ENCODE measurements at regions not wholly inside any gene's neighbourhood (a gene's known extent, or its start where the extent isn't known, plus 50 kb on each side); places are given as distances from the start of the nearest gene placed in this dataset.
"Not testable (repeated sequence)": the region's sequence is repeated elsewhere in the genome, so short reads cannot be mapped to it uniquely, and the experiment has no call there.

DNA sequence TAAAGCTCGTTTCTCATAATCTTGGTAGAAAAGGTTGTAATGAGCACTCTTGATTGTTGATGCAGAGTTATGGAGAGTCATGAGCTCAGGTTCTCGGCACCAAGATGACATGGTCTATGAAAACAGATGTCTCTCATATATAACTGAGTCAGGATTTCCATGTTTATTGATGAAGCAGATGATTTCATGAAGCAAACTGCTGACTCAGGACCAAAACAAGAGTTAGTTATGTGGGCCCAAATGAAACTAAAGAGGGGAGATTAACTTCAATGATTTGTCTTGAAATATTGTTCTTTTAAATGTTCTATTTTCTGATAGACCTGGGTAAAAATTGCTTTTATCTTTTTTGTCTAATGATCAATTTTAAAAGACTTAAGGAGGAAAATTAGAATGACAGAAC lies 258.6 kb upstream of the CTNND2 start:
- TF ChIP-seq, protein P1, sequence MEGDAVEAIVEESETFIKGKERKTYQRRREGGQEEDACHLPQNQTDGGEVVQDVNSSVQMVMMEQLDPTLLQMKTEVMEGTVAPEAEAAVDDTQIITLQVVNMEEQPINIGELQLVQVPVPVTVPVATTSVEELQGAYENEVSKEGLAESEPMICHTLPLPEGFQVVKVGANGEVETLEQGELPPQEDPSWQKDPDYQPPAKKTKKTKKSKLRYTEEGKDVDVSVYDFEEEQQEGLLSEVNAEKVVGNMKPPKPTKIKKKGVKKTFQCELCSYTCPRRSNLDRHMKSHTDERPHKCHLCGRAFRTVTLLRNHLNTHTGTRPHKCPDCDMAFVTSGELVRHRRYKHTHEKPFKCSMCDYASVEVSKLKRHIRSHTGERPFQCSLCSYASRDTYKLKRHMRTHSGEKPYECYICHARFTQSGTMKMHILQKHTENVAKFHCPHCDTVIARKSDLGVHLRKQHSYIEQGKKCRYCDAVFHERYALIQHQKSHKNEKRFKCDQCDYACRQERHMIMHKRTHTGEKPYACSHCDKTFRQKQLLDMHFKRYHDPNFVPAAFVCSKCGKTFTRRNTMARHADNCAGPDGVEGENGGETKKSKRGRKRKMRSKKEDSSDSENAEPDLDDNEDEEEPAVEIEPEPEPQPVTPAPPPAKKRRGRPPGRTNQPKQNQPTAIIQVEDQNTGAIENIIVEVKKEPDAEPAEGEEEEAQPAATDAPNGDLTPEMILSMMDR (IDR thresholded peaks at IDR 0.05; ENCODE audit: borderline replicate concordance) = no peak
- intact Hi-C loops (cut with micrococcal nuclease) = no loop called here
- no peak for DNase-seq
- Histone ChIP-seq H3K27ac (replicated peaks) (no peak overlapping the region), H3K36me3 (no peaks in the 10 kb centered on the region), H3K27me3 (ENCODE audit: low read depth) (no peaks in the 10 kb centered on the region), H3K4me3 (no peak overlapping the region), H3K9me3 (replicated peaks) (peaks cover 26% of the 10 kb centered on the region), H3K4me1 (no peaks in the 10 kb centered on the region)

DNA sequence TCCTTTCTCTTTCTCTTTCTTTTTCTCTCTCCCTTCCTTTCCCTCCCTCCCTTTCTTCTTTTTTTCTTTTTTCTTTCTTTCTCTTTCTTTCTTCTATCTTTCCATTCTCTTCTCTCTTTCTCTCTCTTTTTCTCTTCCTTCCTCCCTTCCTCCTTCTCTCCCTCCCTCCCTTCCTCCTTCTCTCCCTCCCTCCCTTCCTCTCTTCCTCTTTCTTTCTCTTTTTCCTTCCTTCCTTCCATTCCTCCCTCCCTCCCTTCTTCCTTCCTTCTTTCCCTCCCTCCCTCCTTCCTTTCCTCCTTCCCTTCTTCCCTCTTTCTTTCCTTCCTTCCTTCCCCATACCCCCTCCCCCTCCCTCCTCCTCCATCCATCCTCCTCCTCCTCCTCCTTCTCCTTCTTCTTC lies 243.3 kb upstream of the CTNND2 start:
- Histone ChIP-seq H3K27ac (replicated peaks) (no peak overlapping the region), H3K9me3 (replicated peaks) (peaks cover 33% of the 10 kb centered on the region), H3K27me3 (ENCODE audit: low read depth) (no peaks in the 10 kb centered on the region), H3K36me3 (no peaks in the 10 kb centered on the region), H3K4me3 (no peak overlapping the region), H3K4me1 (no peaks in the 10 kb centered on the region)
- TF ChIP-seq, protein P1 (IDR thresholded peaks at IDR 0.05; ENCODE audit: borderline replicate concordance) = no peak
- DNase-seq = no peak
- intact Hi-C loops (cut with micrococcal nuclease) = no loop called here

DNA sequence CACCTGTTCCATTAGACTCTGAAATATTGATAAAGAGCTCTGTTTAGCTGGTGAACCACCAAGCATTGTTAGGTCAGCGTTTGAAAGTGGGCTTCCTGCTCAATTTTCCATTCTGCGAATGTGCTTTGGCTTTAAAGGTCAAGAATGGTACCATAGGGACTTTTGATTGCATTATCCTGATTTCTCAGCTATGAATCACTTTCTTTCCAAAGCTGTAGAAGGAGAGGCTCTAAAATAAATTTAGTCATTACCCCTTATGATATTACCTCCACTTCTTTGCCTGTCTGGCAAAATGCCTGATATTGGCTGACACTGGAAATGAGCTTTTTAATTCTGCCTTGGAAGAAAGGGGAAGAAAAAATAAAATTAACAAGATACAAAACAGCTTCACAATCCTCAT lies 237.2 kb upstream of the CTNND2 start:
- Histone ChIP-seq H3K27ac (replicated peaks) (no peak overlapping the region), H3K36me3 (no peaks in the 10 kb centered on the region), H3K9me3 (replicated peaks) (peaks cover 29% of the 10 kb centered on the region), H3K4me3 (no peak overlapping the region), H3K27me3 (ENCODE audit: low read depth) (no peaks in the 10 kb centered on the region), H3K4me1 (no peaks in the 10 kb centered on the region)
- intact Hi-C loops (cut with micrococcal nuclease) = no loop called here
- DNase-seq = no peak
- TF ChIP-seq, protein P1 (IDR thresholded peaks at IDR 0.05; ENCODE audit: borderline replicate concordance) = no peak

DNA sequence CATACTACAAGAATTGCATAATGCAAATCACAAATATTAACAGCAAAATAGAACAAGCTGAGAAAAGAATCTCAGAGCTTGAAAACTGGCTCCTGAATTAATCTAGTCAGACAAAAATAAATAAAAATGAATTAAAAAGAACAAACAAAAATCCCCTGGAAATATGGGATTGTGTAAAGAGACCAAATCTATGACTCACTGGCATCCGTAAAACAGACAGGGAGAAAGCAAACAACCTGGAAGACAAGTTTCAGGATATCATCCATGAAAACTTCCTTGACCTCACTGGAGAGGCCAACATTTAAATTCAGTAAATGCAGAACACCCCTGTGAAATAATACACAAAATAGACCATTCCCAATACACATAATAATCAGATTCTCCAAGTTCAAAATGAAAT lies 229.3 kb upstream of the CTNND2 start:
- TF ChIP-seq, protein P1 (IDR thresholded peaks at IDR 0.05; ENCODE audit: borderline replicate concordance) = no peak
- Histone ChIP-seq H3K9me3 (replicated peaks) (peaks cover 73% of the 10 kb centered on the region), H3K27me3 (ENCODE audit: low read depth) (no peaks in the 10 kb centered on the region), H3K4me3 (no peak overlapping the region), H3K27ac (replicated peaks) (no peak overlapping the region), H3K36me3 (no peaks in the 10 kb centered on the region), H3K4me1 (no peaks in the 10 kb centered on the region)
- intact Hi-C loops (cut with micrococcal nuclease) = no loop called here
- DNase-seq = no peak

DNA sequence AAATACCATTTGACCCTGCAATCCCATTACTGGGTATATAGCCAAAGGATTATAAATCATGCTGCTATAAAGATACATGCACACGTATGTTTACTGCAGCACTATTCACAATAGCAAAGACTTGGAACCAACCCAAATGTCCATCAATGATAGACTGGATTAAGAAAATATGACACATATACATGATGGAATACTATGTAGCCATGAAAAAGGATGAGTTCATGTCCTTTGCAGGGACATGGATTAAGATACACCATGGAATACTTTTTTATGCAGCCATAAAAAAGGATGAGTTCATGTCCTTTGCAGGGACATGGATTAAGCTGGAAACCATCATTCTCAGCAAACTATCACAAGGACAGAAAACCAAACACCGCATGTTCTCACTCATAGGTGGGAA lies 226.8 kb upstream of the CTNND2 start:
- H3K4me3 ChIP-seq; H3K36me3 ChIP-seq; H3K27ac ChIP-seq (replicated peaks); intact Hi-C loops (cut with micrococcal nuclease); H3K27me3 ChIP-seq (ENCODE audit: low read depth); DNase-seq; H3K4me1 ChIP-seq: not testable (repeated sequence)
- H3K9me3 ChIP-seq (replicated peaks) = peaks cover 72% of the 10 kb centered on the region

DNA sequence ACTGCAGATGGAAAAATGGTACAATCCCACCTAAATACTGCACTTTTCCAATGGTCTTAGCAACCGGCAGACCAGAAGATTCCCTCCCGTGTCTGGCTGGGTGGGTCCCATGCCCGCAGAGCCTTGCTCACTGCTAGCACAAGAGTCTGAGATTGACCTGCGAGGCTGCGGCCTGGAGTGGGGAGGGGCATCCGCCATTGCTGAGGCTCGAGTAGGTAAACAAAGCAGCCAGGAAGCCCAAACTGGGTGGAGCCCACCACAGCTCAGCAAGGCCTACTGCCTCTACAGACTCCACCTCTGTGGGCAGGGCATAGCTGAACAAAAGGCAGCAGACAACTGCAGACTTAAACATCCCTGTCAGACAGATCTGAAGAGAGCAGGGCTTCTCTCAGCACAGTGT lies 221.6 kb upstream of the CTNND2 start:
- TF ChIP-seq, protein P1 (IDR thresholded peaks at IDR 0.05; ENCODE audit: borderline replicate concordance) = no peak
- Histone ChIP-seq H3K9me3 (replicated peaks) (peaks cover 30% of the 10 kb centered on the region), H3K4me1 (no peaks in the 10 kb centered on the region), H3K27me3 (ENCODE audit: low read depth) (no peaks in the 10 kb centered on the region), H3K36me3 (no peaks in the 10 kb centered on the region), H3K27ac (replicated peaks) (no peak overlapping the region), H3K4me3 (no peak overlapping the region)
- DNase-seq = no peak
- intact Hi-C loops (cut with micrococcal nuclease) = no loop called here

Data from left ventricle myocardium inferior (tissue), 1 donor.